ENCODE measurements at regions not wholly inside any gene's neighbourhood (a gene's known extent, or its start where the extent isn't known, plus 50 kb on each side); places are given as distances from the start of the nearest gene placed in this dataset.

DNA sequence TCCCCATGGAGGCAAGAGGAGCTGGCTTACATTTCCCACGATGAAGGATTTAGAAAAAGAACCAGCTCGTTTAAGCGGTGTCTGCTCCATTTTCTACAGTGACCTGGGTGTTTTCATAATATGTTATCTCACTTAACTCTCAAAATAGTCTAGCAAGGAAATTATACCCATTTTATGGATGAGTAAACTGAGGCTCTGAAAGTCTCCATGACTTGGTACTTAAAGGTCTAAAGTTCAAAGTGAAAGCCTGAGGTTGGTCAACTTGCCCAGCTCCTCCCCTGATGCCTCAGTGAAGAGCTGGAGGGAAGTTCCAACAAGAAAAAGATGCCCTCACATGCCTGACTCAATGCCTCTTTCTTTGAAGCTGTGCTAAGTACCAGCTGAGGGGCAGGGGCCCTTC lies 232.0 kb downstream of the CBLN1 start:
- no peak for DNase-seq
- H3K36me3 ChIP-seq (ENCODE audit: control insufficient read depth in 4 of 4, insufficient read depth in 4 of 4, low read length in 3 of 4) = no peaks in the 10 kb centered on the region
- H3K27me3 ChIP-seq (replicated peaks in 2 of 5; ENCODE audit: control insufficient read depth in 4 of 5, insufficient read depth in 5 of 5, low read length in 4 of 5) = no peaks in the 10 kb centered on the region
- H3K9me3 ChIP-seq (ENCODE audit: control extremely low read depth in 1 of 5, control insufficient read depth in 4 of 5, insufficient read depth in 2 of 5, low read depth in 1 of 5, low read length in 4 of 5) = no peaks in the 10 kb centered on the region
- ChIA-PET CTCF (no interaction called here), POLR2A (no interaction called here)
- no peak overlapping the region for H3K4me3 ChIP-seq (ENCODE audit: control insufficient read depth in 1 of 7, extremely low read depth in 1 of 7, insufficient read depth in 4 of 7, low read depth in 2 of 7, low read length in 6 of 7)
- H3K4me1 ChIP-seq (ENCODE audit: control extremely low read depth in 1 of 4, control insufficient read depth in 4 of 4, insufficient read depth in 4 of 4, low read length in 3 of 4) = no peaks in the 10 kb centered on the region
- no CpG with 5 or more reads among the region's 3 CpGs for WGBS (ENCODE audit: insufficient coverage)
- H3K27ac ChIP-seq (ENCODE audit: insufficient read depth in 1 of 2, low read depth in 1 of 2, low read length in 2 of 2, poor library complexity in 1 of 2, severe bottlenecking in 2 of 2) = no peak overlapping the region

DNA sequence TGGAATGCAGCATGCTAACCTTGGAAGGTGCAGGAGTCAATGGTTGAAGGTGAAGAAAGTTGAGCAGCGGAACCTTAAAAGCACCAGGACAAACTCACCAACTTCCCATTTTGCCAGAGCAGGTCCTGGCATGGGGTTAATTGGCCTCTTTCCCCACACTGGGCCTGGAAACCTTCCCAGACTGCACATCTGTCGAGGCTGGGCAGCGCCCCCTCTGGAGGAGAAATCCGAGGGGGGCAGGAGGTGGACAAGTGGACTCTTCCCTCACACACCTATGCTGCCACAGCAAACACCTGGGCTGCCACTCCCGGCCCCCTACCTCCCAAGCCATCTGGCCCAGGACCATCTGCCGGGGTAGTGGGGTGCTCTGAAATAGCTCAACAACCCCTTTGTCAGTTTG lies 232.4 kb downstream of the CBLN1 start:
- Histone ChIP-seq H3K27ac (ENCODE audit: insufficient read depth in 1 of 2, low read depth in 1 of 2, low read length in 2 of 2, poor library complexity in 1 of 2, severe bottlenecking in 2 of 2) (no peak overlapping the region), H3K27me3 (replicated peaks in 2 of 5; ENCODE audit: control insufficient read depth in 4 of 5, insufficient read depth in 5 of 5, low read length in 4 of 5) (no peaks in the 10 kb centered on the region), H3K9me3 (ENCODE audit: control extremely low read depth in 1 of 5, control insufficient read depth in 4 of 5, insufficient read depth in 2 of 5, low read depth in 1 of 5, low read length in 4 of 5) (no peaks in the 10 kb centered on the region), H3K4me1 (ENCODE audit: control extremely low read depth in 1 of 4, control insufficient read depth in 4 of 4, insufficient read depth in 4 of 4, low read length in 3 of 4) (no peaks in the 10 kb centered on the region), H3K4me3 (ENCODE audit: control insufficient read depth in 1 of 7, extremely low read depth in 1 of 7, insufficient read depth in 4 of 7, low read depth in 2 of 7, low read length in 6 of 7) (no peak overlapping the region), H3K36me3 (ENCODE audit: control insufficient read depth in 4 of 4, insufficient read depth in 4 of 4, low read length in 3 of 4) (no peaks in the 10 kb centered on the region)
- POLR2A ChIA-PET = no interaction called here
- WGBS (ENCODE audit: insufficient coverage) = 100% methylated on average over 1 of the region's 6 CpGs
- DNase-seq = no peak
- CTCF ChIA-PET = no interaction called here

DNA sequence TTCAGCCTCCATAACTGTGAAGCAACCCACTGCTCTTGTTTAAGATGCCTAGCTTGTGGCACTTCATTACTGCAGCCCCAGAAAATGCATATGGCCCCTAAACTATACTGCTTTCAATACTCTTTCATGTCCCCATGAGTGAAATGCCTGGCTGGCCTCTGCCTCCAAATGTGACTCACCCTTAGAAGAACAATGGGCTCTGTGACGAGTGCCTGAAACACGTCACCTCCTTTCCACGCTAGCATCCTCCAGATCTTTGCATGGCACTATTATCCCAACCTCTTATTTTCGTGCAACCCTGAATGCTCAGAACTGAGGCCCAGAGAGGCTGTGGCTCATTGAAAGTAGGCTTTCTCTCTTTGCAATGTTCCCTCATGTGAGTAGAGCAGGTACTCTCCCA lies 233.1 kb downstream of the CBLN1 start:
- no peaks in the 10 kb centered on the region for H3K9me3 ChIP-seq (ENCODE audit: control extremely low read depth in 1 of 5, control insufficient read depth in 4 of 5, insufficient read depth in 2 of 5, low read depth in 1 of 5, low read length in 4 of 5)
- no peak overlapping the region for H3K4me3 ChIP-seq (ENCODE audit: control insufficient read depth in 1 of 7, extremely low read depth in 1 of 7, insufficient read depth in 4 of 7, low read depth in 2 of 7, low read length in 6 of 7)
- H3K27me3 ChIP-seq (replicated peaks in 2 of 5; ENCODE audit: control insufficient read depth in 4 of 5, insufficient read depth in 5 of 5, low read length in 4 of 5) = no peaks in the 10 kb centered on the region
- no peaks in the 10 kb centered on the region for H3K4me1 ChIP-seq (ENCODE audit: control extremely low read depth in 1 of 4, control insufficient read depth in 4 of 4, insufficient read depth in 4 of 4, low read length in 3 of 4)
- ChIA-PET POLR2A (no interaction called here), CTCF (no interaction called here)
- WGBS (ENCODE audit: insufficient coverage) = 88% methylated on average over 1 of the region's 4 CpGs
- no peaks in the 10 kb centered on the region for H3K36me3 ChIP-seq (ENCODE audit: control insufficient read depth in 4 of 4, insufficient read depth in 4 of 4, low read length in 3 of 4)
- no peak overlapping the region for H3K27ac ChIP-seq (ENCODE audit: insufficient read depth in 1 of 2, low read depth in 1 of 2, low read length in 2 of 2, poor library complexity in 1 of 2, severe bottlenecking in 2 of 2)
- no peak for DNase-seq

DNA sequence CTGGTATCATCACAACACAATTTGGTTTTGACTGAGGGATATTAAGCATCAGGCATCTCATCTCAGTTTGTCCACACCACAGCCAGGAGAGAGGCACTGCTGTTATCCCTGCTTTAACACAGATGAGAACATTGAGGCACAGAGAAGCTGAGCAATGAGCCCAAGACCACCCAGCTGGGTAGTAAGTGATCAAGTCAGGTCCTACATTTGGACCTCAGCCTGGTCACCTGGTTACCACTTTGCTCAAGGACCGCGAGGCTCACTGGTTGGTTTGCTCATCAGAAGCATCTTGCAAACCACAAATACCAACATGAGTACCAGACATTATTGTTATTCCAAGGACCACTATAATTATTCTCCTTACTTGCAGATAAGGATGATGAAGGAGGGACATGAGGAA lies 245.5 kb downstream of the CBLN1 start:
- Histone ChIP-seq H3K27me3 (replicated peaks in 2 of 5; ENCODE audit: control insufficient read depth in 4 of 5, insufficient read depth in 5 of 5, low read length in 4 of 5) (no peaks in the 10 kb centered on the region), H3K27ac (ENCODE audit: insufficient read depth in 1 of 2, low read depth in 1 of 2, low read length in 2 of 2, poor library complexity in 1 of 2, severe bottlenecking in 2 of 2) (no peak overlapping the region), H3K4me1 (ENCODE audit: control extremely low read depth in 1 of 4, control insufficient read depth in 4 of 4, insufficient read depth in 4 of 4, low read length in 3 of 4) (no peaks in the 10 kb centered on the region), H3K36me3 (ENCODE audit: control insufficient read depth in 4 of 4, insufficient read depth in 4 of 4, low read length in 3 of 4) (no peaks in the 10 kb centered on the region), H3K4me3 (ENCODE audit: control insufficient read depth in 1 of 7, extremely low read depth in 1 of 7, insufficient read depth in 4 of 7, low read depth in 2 of 7, low read length in 6 of 7) (no peak overlapping the region), H3K9me3 (ENCODE audit: control extremely low read depth in 1 of 5, control insufficient read depth in 4 of 5, insufficient read depth in 2 of 5, low read depth in 1 of 5, low read length in 4 of 5) (no peaks in the 10 kb centered on the region)
- DNase-seq = no peak
- ChIA-PET POLR2A (no interaction called here), CTCF (no interaction called here)
- 100% methylated on average over 2 of the region's 2 CpGs for WGBS (ENCODE audit: insufficient coverage)

DNA sequence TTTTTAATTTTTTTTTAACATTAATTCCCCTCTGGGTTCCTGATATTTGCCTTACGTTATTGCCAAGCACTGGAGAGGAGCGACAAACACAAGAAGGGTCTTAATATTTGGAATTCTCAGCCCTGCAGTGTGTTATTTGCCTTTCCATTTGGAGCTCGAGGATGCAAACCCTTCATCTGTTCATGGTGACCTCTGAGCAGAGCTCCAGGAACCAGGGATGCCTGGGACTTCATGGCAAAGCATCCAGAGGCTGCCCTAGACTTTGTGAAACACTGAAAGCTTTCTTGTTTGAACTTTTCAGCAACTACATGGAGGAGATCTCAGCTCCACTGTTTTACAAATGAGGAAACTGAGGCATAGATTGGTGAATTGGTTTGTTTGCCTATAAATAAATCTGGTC lies 254.2 kb downstream of the CBLN1 start:
- CTCF ChIA-PET = interaction anchor here (1.5 kb wide), 1 partner anchor 14 kb away, joined by 6 read pairs; no protein-coding TSS in a partner anchor
- DNase-seq = no peak

DNA sequence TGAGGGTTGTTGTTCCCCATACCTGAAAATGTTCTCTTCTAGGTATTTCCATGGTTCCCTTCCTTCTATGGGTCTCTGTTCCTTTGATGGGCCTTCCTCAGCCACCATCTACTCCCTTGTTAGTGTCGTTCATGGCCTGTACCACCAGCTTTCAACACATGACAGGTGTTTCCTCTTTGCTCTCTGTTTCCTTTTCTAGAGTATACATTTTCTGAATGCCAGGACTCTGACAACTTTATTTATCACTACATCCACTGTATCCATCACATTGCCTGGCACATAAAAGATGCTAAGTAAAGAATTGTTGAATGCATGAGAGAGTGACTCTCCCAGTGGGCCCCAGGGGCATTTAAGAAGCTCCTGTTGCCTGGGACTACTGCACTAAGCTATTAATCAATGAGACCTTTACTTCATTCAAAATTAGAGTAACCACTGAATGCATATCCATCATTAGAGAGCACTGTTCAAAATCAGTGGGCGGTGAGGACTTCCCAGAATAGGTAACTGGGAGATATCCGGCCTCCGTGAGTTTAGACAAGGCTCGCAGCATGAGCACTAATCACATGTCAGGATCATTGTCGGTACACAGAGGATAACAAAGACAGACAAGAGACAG lies 255.0 kb downstream of the CBLN1 start:
- Histone ChIP-seq H3K4me1 (ENCODE audit: control extremely low read depth in 1 of 4, control insufficient read depth in 4 of 4, insufficient read depth in 4 of 4, low read length in 3 of 4) (no peaks in the 10 kb centered on the region), H3K27ac (ENCODE audit: insufficient read depth in 1 of 2, low read depth in 1 of 2, low read length in 2 of 2, poor library complexity in 1 of 2, severe bottlenecking in 2 of 2) (no peak overlapping the region), H3K27me3 (replicated peaks in 2 of 5; ENCODE audit: control insufficient read depth in 4 of 5, insufficient read depth in 5 of 5, low read length in 4 of 5) (peaks cover 0 to 4% (median 2%) of the 10 kb centered on the region in 5 experiments), H3K9me3 (ENCODE audit: control extremely low read depth in 1 of 5, control insufficient read depth in 4 of 5, insufficient read depth in 2 of 5, low read depth in 1 of 5, low read length in 4 of 5) (no peaks in the 10 kb centered on the region), H3K36me3 (ENCODE audit: control insufficient read depth in 4 of 4, insufficient read depth in 4 of 4, low read length in 3 of 4) (no peaks in the 10 kb centered on the region), H3K4me3 (ENCODE audit: control insufficient read depth in 1 of 7, extremely low read depth in 1 of 7, insufficient read depth in 4 of 7, low read depth in 2 of 7, low read length in 6 of 7) (no peak overlapping the region)
- no CpG with 5 or more reads among the region's 6 CpGs for WGBS (ENCODE audit: insufficient coverage)
- no peak for DNase-seq
- CTCF ChIA-PET = no interaction called here
- POLR2A ChIA-PET = no interaction called here

More for the DNA sequence above, 254.2 kb downstream of the CBLN1 start:
- no peaks in the 10 kb centered on the region for H3K9me3 ChIP-seq (ENCODE audit: control extremely low read depth in 1 of 5, control insufficient read depth in 4 of 5, insufficient read depth in 2 of 5, low read depth in 1 of 5, low read length in 4 of 5)
- peaks cover 0 to 2% (median 0%) of the 10 kb centered on the region in 5 experiments for H3K27me3 ChIP-seq (replicated peaks in 2 of 5; ENCODE audit: control insufficient read depth in 4 of 5, insufficient read depth in 5 of 5, low read length in 4 of 5)
- WGBS (ENCODE audit: insufficient coverage) = 83% methylated on average over 3 of the region's 3 CpGs
- H3K4me3 ChIP-seq (ENCODE audit: control insufficient read depth in 1 of 7, extremely low read depth in 1 of 7, insufficient read depth in 4 of 7, low read depth in 2 of 7, low read length in 6 of 7) = no peak overlapping the region
- no peaks in the 10 kb centered on the region for H3K36me3 ChIP-seq (ENCODE audit: control insufficient read depth in 4 of 4, insufficient read depth in 4 of 4, low read length in 3 of 4)
- POLR2A ChIA-PET = no interaction called here
- H3K4me1 ChIP-seq (ENCODE audit: control extremely low read depth in 1 of 4, control insufficient read depth in 4 of 4, insufficient read depth in 4 of 4, low read length in 3 of 4) = no peaks in the 10 kb centered on the region
- H3K27ac ChIP-seq (ENCODE audit: insufficient read depth in 1 of 2, low read depth in 1 of 2, low read length in 2 of 2, poor library complexity in 1 of 2, severe bottlenecking in 2 of 2) = no peak overlapping the region

DNA sequence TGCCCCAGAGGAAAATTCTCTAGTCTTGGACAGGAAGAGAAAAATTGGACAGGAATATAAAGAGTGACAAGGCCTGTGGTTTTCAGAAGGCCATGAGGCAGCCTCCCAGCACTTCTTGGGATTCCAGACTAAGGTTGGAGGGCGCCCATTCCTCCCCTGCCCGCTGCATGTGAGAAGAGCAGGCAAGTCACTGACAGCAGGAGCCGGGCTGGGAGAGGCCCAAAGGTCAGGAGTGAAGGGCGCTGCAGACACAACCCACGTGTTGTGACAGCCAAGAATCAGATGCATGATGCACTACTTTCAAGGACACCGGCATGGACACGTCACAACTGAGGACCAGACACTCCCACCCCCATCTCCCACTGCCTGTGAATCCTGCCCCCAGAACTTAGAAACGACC lies 256.7 kb downstream of the CBLN1 start:
- no peak for DNase-seq
- ChIA-PET POLR2A (no interaction called here), CTCF (no interaction called here)
- Histone ChIP-seq H3K4me1 (ENCODE audit: control extremely low read depth in 1 of 4, control insufficient read depth in 4 of 4, insufficient read depth in 4 of 4, low read length in 3 of 4) (no peaks in the 10 kb centered on the region), H3K9me3 (ENCODE audit: control extremely low read depth in 1 of 5, control insufficient read depth in 4 of 5, insufficient read depth in 2 of 5, low read depth in 1 of 5, low read length in 4 of 5) (no peaks in the 10 kb centered on the region), H3K27ac (ENCODE audit: insufficient read depth in 1 of 2, low read depth in 1 of 2, low read length in 2 of 2, poor library complexity in 1 of 2, severe bottlenecking in 2 of 2) (no peak overlapping the region), H3K27me3 (replicated peaks in 2 of 5; ENCODE audit: control insufficient read depth in 4 of 5, insufficient read depth in 5 of 5, low read length in 4 of 5) (peaks cover 0 to 19% (median 10%) of the 10 kb centered on the region in 5 experiments), H3K4me3 (ENCODE audit: control insufficient read depth in 1 of 7, extremely low read depth in 1 of 7, insufficient read depth in 4 of 7, low read depth in 2 of 7, low read length in 6 of 7) (no peak overlapping the region), H3K36me3 (ENCODE audit: control insufficient read depth in 4 of 4, insufficient read depth in 4 of 4, low read length in 3 of 4) (no peaks in the 10 kb centered on the region)
- WGBS (ENCODE audit: insufficient coverage) = 92% methylated on average over 7 of the region's 8 CpGs

Data from common myeloid progenitor, CD34-positive (primary cell).